Breast epithelium (tissue), 4 donors: ENCODE measurements at regions not wholly inside any gene's neighbourhood (a gene's known extent, or its start where the extent isn't known, plus 50 kb on each side); places are given as distances from the start of the nearest gene placed in this dataset.

Source experiments
- DNase-seq, 2 donors: peaks; one replicate each; pipeline ENCODE4 v3.0.0-alpha.2; 2019; ENCODE audit warnings: low spot score in 2 of 2
- H3K27ac ChIP-seq, 2 donors: fragments of 200-600 bp; sonication (generic) in 1 of 2; one replicate each; pipeline ENCODE4 v1.5.1; 2016 to 2019; ENCODE audit warnings: mild to moderate bottlenecking in 1 of 2
- H3K27me3 ChIP-seq, 2 donors: fragments of 200-600 bp; sonication (generic) in 1 of 2; one replicate each; pipeline versions ENCODE4 v1.5.1 to v1.6.0; 2017 to 2019; ENCODE audit warnings: control low read depth in 1 of 2, mild to moderate bottlenecking in 1 of 2
- H3K36me3 ChIP-seq: fragments of 200-600 bp; one replicate; pipeline ENCODE4 v1.5.1; 2019
- H3K4me1 ChIP-seq, 2 donors: fragments of 200-600 bp; sonication (generic); one replicate each; pipeline ENCODE4 v1.5.1; 2016 to 2019; ENCODE audit warnings: control low read depth in 1 of 2
- H3K4me3 ChIP-seq, 3 donors: fragments of 200-600 bp; sonication (generic); 1 replicate in 2 of 3; 2 replicates in 1 of 3; pipeline ENCODE4 v1.5.1; 2016 to 2019; ENCODE audit warnings: mild to moderate bottlenecking in 3 of 3, moderate library complexity in 2 of 3
- H3K9me3 ChIP-seq, 2 donors: fragments of 200-600 bp; sonication (generic) in 1 of 2; one replicate each; pipeline ENCODE4 v1.5.1; 2016 to 2019; ENCODE audit warnings: control low read depth in 1 of 2
- CTCF ChIP-seq, 3 donors: fragments of 450-650 bp; IDR thresholded peaks; one replicate each; pipeline ENCODE4 v1.5.1; 2016 to 2017; ENCODE audit warnings: antibody characterized with exemption in 3 of 3, mild to moderate bottlenecking in 3 of 3, moderate library complexity in 3 of 3
- POLR2A ChIP-seq: fragments of 450-650 bp; IDR thresholded peaks from one replicate; pipeline ENCODE4 v1.6.1; 2016; ENCODE audit warnings: antibody characterized with exemption, mild to moderate bottlenecking, moderate library complexity
- POLR2AphosphoS5 ChIP-seq, 3 donors: sonication (generic); formaldehyde crosslinking; IDR thresholded peaks; one replicate each; pipeline ENCODE4 v1.6.1; 2017; ENCODE audit warnings: antibody characterized with exemption in 3 of 3
- intact Hi-C: fragments of 100-400 bp; cut with DNase I; formaldehyde crosslinking; loops from one replicate; pipeline ENCODE4 v1.15.1; 2023; ENCODE audit warnings: low total_unique reads

- intact Hi-C loops = no loop called here
These were observed 125.3 kb upstream of the PROKR2 start for GRCh38 chr20:5442101-5442500.

GRCh38 chr20:5434116-5434515 lies 117.4 kb upstream of the PROKR2 start:
- TF ChIP-seq POLR2AphosphoS5 (IDR thresholded peaks at IDR 0.05) (no peak), CTCF (IDR thresholded peaks at IDR 0.05) (no peak), POLR2A (no peak)

More at GRCh38 chr20:5442101-5442500, 125.3 kb upstream of the PROKR2 start:
- Histone ChIP-seq H3K4me1 (no peaks in the 10 kb centered on the region), H3K27ac (no peak overlapping the region), H3K27me3 (no peaks in the 10 kb centered on the region), H3K9me3 (peaks cover 5 to 12% of the 10 kb centered on the region in 2 donors), H3K36me3 (no peaks in the 10 kb centered on the region), H3K4me3 (no peak overlapping the region)
- no peak for TF ChIP-seq CTCF (IDR thresholded peaks at IDR 0.05)
- no peak for TF ChIP-seq POLR2AphosphoS5 (IDR thresholded peaks at IDR 0.05)
- no peak for TF ChIP-seq POLR2A
- DNase-seq = no peak

GRCh38 chr20:5433352-5433751 lies 116.6 kb upstream of the PROKR2 start:
- intact Hi-C loops = no loop called here
- no peak for DNase-seq
- H3K4me1 ChIP-seq = no peaks in the 10 kb centered on the region
- H3K27me3 ChIP-seq = peaks cover 0 to 5% of the 10 kb centered on the region in 2 donors
- H3K9me3 ChIP-seq = peaks cover 5 to 6% of the 10 kb centered on the region in 2 donors
- TF ChIP-seq POLR2A (no peak), POLR2AphosphoS5 (IDR thresholded peaks at IDR 0.05) (no peak), CTCF (IDR thresholded peaks at IDR 0.05) (no peak)
- no peaks in the 10 kb centered on the region for H3K36me3 ChIP-seq
- H3K4me3 ChIP-seq = no peak overlapping the region
- no peak overlapping the region for H3K27ac ChIP-seq

More at GRCh38 chr20:5434116-5434515, 117.4 kb upstream of the PROKR2 start:
- Histone ChIP-seq H3K4me3 (no peak overlapping the region), H3K4me1 (no peaks in the 10 kb centered on the region), H3K36me3 (no peaks in the 10 kb centered on the region), H3K27me3 (peaks cover 0 to 5% of the 10 kb centered on the region in 2 donors), H3K9me3 (peaks cover 5 to 12% of the 10 kb centered on the region in 2 donors), H3K27ac (no peak overlapping the region)
- DNase-seq = no peak
- intact Hi-C loops = no loop called here

- no peaks in the 10 kb centered on the region for H3K4me1 ChIP-seq
- intact Hi-C loops = no loop called here
- no peak for DNase-seq
- no peak overlapping the region for H3K4me3 ChIP-seq
- no peak for TF ChIP-seq CTCF (IDR thresholded peaks at IDR 0.05)
- no peak for TF ChIP-seq POLR2AphosphoS5 (IDR thresholded peaks at IDR 0.05)
- TF ChIP-seq POLR2A = no peak
- peaks cover 0 to 5% of the 10 kb centered on the region in 2 donors for H3K27me3 ChIP-seq
- H3K9me3 ChIP-seq = no peaks in the 10 kb centered on the region
- H3K36me3 ChIP-seq = no peaks in the 10 kb centered on the region
- no peak overlapping the region for H3K27ac ChIP-seq
These were observed 115.3 kb upstream of the PROKR2 start for GRCh38 chr20:5432030-5432429.

GRCh38 chr20:5430670-5431069 lies 113.9 kb upstream of the PROKR2 start:
- no peaks in the 10 kb centered on the region for H3K4me1 ChIP-seq
- peaks cover 0 to 5% of the 10 kb centered on the region in 2 donors for H3K27me3 ChIP-seq
- TF ChIP-seq POLR2AphosphoS5 (IDR thresholded peaks at IDR 0.05) (no peak), POLR2A (no peak), CTCF (IDR thresholded peaks at IDR 0.05) (no peak)
- DNase-seq = no peak
- no peak overlapping the region for H3K27ac ChIP-seq
- H3K36me3 ChIP-seq = no peaks in the 10 kb centered on the region
- H3K4me3 ChIP-seq = no peak overlapping the region
- H3K9me3 ChIP-seq = no peaks in the 10 kb centered on the region
- intact Hi-C loops = no loop called here
